ENCODE measurements at regions not wholly inside any gene's neighbourhood (a gene's known extent, or its start where the extent isn't known, plus 50 kb on each side); places are given as distances from the start of the nearest gene placed in this dataset.
A peak's percentile ranks its signal among the peaks of the same experiment; 100 is the strongest.
"Not testable (repeated sequence)": the region's sequence is repeated elsewhere in the genome, so short reads cannot be mapped to it uniquely, and the experiment has no call there.

DNA sequence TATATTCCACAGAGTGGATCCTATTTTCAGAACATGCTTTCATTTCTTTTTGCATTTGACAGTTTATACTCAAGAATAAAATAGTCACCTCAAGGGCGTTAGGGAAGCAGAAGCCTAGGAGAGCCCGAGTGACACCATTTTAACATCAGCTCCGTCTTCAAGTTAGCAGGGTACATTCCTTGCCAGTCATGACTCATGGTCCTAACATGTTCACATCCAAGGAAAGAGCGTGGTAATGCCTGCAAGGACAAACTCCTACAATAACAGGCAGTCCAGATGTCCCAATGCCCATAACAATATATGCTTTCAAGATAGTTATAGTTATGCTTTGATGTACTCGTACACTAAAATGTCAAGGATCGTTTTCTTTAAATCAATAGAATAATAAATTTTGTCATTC is 93.9 kb upstream of the FAM240B start:
- DNase-seq (ENCODE audit: low read depth, low spot score): not testable (repeated sequence)

GRCh38 chr9:38807919-38808459 is 88.1 kb upstream of the FAM240B start:
- DNase-seq (ENCODE audit: low read depth, low spot score): peak; percentile 31
- not testable (repeated sequence) for H3K27ac ChIP-seq

More for the DNA sequence above, 93.9 kb upstream of the FAM240B start:
- not testable (repeated sequence) for H3K27ac ChIP-seq

DNA sequence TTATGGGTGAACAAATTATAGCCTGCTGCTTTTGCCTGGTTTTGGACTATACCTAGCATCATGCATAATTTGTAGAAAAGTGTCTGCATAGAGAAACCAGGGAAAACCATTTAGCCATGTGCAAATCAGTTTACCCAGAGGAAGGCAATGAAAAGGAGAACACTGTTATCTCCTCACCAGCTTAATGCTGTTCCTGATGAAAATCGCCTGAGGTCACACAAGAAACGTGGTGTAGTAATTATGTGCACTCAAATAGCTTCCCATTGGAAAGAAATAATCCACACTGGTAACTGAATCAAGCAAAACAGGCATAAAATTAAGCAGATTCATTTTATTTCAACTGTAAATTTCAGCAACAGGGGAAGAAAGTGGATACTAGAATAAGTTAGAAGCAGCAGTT is 51.7 kb upstream of the FAM240B start:
- DNase-seq (ENCODE audit: low read depth, low spot score): no peak
- no peak overlapping the region for H3K27ac ChIP-seq
